HPDE6-E6E7 (cell line): ENCODE measurements at regions not wholly inside any gene's neighbourhood (a gene's known extent, or its start where the extent isn't known, plus 50 kb on each side); places are given as distances from the start of the nearest gene placed in this dataset.

Experiments
- DNase-seq: peaks from one replicate; pipeline ENCODE4 v3.0.0; 2011; ENCODE audit warnings: missing footprints; ENCODE audit errors: extremely low spot score

DNA sequence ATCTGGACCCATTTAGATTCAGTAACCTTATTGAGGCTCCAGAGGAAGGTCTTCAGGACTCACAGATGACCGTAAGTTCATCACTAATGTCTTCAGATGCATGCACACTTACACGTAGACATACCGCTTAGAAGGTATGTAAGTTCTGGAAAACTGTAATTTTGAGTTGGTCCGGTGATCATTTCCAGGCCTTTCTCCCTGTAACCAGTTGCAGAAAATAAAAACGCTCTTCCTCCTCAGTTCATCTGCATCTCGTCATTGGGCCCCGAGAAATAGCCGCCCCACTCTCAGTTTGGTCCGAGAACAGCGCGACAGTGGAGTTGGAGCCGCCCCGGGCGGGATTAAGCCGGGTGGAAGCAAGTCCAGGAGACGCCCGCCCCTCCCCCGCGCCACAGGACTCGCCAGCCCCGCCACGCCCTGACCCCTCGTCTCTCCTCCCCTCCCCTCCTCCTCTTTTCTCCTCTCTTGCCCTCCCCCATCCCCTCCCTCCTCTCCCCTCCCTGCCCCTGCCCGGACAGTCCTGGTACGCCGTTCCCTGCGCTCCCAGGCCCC, 83.7 kb downstream of the TNFAIP2 start:
- no peak for DNase-seq

DNA sequence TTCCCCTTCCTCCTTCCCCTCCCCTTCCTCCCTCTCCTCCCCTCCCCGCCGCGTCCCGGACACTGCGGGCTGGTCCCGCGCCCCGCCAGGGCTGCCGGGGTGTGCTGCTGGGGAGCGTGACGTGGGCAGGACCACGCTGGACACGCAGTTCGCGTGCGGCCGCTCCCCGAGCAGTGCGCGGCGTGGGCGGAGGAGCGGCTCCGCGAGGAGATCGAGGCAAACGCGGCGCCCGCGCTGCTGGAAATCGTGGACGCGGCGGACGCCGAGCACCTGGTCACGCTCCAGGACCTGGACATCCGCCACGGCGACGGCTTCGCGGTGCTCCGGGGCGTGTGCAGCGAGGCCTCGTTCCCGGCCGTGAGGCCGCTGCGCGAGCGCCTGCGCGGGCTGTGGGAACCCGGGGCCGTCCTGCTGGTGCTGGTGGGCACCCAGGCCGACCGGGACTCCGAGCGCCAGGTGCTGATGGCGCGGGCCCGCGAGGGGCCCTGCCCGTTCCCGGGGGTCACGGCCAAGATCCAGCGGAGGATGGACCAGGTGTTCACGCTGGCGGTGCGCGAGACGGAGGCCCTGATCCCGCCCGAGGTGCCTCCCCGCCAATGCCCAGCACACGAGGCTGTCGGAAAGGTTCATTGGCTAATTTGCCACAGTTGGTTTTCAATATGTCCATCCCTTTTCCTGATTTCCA, 84.3 kb downstream of the TNFAIP2 start:
- no peak for DNase-seq

DNA sequence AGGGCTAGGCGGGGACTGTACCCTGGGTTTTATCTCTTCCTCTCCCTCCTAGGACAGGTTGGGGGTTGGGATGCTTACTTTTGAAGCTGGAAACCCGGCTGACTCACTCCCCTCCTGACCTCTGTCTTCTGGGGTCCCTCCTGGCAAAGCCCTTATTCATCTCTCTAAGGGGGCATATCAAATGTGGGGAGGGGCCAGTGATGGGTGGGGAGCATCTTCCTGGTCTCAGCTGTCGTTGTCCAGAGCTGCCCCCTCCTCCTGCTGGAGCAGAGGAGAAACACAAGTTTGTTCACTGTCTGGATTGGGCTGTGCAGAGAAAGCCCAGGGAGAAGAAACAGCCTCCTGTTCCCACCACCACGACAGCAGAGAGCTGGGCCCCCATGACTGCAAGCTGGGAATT, 85.8 kb downstream of the TNFAIP2 start:
- DNase-seq: no peak

DNA sequence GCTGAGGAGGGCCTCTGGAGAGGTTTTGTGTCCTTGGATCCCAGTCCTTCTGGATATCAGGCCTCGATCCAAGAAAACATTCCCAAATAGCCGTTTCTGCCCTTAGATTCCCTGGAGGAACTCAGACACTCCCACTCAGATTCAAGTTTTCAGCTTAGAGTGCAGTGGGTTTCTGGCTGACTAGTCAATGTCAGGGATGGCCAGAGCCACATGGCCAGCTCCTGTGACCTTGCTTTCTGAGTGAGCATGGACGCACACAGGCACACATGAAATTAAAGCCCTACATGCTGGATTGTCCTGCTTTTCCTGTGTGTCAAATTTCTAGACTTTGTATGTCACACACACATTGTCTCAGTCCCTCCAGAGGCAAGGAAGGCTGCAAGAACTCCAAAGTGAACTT, 86.2 kb downstream of the TNFAIP2 start:
- no peak for DNase-seq

DNA sequence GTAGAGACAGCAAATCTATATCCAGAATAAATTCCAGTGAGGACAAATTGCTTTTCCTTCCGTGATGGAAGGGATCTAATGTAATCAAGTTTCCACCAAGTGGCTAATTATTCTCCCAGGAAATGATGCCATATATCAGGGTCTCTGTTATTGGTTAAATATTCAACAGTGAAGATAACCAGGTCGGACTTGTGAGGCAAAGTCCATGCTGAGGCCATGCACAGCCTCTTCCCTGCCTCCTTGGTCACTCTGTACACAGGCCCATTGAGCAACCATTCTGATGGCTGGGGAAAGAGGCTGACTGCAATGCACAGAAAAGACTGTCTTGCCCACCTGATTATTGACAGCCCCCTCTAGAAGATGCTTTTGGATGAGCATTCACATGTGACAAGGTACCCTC, 90.1 kb downstream of the TNFAIP2 start:
- no peak for DNase-seq

DNA sequence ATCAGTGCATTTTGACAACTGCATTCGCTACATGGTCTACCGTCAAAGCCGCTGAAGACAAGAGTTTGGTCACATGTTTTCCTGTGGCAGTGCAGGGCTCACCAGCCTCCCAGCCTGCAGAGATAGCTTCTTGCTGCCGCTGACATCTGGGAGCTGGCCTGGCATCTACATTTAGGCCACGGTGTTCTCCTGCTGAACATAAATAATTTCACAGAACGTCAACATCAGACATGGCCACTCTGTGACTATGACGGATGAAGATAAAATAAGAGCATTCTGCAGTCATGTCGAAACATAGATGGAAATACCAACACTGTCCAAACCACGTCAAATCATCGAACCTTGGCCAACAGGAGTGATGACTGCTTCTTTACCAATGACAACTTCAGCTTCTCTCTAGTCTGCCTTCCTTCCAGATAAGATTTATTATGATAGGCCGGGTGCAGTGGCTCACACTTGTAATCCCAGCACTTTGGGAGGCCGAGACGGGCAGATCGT, 91.2 kb downstream of the TNFAIP2 start:
- no peak for DNase-seq

DNA sequence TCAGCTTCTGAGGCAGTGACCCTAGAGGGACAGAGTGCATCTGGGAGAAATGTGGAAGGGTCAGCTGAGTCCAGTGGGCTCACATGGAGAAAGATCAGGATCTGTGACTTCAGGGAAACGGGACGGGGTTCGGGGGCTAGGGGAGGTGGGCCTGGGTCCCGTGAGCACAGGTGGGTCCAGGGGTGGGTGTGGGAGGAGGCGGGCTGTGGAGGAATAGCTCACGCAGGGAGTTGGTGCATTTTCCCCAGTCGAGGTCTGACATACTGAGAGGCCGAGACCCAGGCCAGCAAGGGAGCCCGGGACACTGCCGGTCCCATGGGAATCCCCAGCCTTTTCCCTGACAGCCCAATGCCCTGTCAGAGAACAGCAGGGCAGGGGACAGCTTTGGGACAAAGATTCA, 93.1 kb downstream of the TNFAIP2 start:
- no peak for DNase-seq

DNA sequence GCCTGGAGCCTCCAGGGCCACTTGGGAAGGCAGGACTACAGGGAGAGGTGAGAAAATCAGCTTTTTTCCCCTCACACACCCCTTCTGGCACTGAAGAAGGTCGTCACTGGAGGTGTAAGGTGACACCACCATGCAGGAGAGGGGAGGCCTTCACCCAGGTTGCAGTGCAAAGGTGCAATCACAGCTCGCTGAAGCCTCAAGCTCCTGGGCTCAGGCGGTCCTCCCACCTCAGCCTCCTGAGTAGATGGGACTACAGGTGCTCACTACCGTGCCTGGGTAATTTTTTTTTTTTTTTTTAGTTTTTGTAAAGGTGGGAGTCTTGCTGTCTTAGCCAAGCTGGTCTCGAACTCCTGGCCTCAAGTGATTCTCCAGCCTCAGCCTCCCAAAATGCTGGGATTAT, 93.6 kb downstream of the TNFAIP2 start:
- no peak for DNase-seq

DNA sequence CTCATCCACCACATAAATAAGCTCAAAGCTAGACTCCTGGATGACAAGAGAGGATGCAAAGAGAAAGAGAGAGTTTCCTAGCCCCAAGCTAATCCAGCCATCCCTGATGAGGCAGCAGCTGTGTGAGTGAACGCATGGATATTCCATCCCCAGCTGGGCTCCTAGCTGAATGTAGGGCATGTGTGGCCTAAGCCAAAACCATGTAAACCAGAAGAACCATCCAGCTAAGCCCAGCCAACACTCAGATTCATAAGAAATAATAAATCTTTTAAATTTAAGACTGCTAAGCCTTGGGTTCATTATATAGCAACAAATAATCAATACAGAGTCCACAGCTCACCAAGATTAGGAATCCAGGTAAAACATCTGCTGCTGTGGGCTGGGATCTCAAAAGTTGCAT, 94.3 kb downstream of the TNFAIP2 start:
- DNase-seq: no peak

DNA sequence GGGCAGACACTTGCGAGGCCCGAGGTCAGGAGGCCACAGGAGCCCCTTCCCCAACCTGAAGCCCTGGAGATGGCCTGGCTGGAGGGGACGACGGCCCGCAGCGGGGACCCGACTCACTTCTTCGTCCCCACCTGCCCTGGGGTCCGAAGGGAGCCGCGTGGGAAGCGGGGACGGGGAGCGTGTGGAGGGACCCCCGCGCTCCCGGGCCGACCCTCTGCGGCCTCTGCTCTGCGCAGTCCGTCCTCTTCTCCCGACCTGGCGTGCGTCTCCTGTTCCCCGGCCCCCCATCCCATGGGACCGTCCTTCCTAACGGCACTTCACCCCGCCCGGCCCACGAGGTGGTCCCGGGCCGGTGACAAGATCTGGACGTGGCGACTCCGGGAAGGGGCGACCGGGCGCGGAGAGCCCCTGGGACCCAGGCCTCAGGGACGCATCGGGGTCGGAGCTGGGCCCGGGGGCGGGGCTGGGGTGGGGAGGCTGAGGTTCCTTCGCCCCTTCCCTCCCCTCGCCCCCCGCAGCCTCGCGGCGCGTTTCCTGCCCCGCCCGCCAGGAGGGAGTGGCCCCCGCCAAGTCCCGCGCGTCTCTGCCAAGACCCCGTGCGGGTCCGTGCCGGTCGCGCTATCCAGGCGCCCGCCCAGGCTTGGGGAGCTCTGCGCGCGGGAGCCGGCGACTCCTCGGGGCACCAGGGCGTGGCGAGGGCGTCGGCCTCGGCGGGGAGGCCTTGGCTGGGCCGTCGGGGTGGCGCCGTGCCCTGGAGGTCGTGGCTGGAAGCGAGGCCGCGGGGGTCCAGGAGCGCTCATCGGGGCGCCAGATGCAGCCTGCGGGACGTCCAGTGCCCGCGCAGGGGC, 97.1 kb downstream of the TNFAIP2 start:
- DNase-seq: no peak

DNA sequence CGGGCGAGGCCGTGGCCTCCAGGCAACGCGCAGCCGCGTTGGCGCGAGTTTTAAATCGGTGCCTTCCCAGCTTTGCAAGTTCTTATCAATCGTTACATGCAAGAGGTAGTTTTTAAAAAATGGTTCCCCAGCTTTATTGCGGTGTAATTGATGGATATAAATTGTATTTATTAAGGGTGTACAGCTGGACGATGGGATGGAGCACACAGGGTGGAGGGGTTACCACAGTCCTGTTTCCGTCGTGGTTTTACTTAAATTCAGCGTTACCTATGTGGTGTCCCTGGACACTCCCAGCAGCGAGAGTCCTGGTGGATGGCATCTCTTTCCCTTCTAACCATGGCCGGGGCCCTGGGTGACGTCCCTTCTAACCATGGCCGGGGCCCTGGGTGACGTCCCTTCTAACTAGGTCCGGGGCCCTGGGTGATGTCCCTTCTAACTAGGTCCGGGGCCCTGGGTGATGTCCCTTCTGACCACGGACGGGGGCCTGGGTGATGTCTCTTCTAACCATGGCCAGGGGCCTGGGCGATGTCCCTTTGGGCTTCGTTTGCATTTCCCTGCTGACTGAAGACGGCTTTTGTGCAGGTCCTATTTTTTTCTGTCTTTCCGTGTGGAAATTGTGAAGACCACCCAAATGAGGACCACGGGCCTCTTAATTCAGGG, 97.9 kb downstream of the TNFAIP2 start:
- no peak for DNase-seq

DNA sequence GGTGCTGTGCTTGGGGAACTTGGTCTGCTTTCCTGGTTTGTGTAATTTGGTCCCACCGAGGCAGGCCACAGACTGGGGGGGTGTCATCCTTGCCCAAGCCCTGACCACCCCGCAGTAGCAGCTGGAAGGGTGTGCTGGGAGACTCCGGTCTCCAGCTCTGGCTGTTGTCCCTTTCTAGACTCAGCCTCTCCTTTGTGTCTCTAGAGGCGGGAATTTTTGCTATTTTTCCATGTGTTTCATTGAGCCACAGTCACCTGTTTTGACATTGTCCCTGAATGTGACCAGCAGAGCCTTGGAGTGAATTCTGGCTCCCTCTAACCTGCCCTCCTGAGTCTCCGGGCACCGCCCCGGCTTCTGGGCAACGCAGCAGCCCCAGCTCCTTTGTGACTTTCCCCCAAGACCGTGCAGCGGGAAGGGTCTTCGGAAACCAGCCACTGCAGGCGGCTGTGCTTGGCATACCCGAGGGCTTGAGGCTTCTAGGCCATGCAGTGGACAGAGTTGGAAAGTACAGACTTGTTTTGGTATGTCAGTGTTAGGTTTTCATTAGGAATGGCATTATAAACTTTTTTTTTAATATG, 98.6 kb downstream of the TNFAIP2 start:
- no peak for DNase-seq

DNA sequence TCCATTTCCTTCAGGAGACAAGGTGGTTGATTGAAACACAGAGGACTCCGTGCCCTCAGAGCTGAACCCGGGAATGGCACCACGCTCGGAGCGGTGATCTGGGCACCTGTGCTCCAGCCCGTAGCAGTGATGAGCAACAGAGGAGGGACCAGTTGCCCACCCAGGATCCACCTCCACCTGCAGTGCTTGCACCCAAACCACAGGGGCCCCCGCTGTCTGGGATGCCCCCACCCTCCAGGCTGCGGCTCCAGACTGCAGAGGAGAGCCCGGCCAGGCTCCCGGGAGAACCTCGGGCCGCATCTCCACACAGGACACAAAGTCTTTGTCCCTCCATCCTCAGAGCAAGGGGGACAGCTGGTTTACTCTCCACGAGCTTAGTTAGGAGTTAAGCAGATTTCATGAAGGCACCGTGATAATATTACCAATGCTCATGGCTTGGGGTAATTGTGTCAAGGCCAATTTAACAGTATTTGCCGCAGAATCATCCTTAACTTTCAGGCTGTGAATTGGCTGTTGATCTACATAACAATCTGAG, 100.6 kb downstream of the TNFAIP2 start:
- no peak for DNase-seq

DNA sequence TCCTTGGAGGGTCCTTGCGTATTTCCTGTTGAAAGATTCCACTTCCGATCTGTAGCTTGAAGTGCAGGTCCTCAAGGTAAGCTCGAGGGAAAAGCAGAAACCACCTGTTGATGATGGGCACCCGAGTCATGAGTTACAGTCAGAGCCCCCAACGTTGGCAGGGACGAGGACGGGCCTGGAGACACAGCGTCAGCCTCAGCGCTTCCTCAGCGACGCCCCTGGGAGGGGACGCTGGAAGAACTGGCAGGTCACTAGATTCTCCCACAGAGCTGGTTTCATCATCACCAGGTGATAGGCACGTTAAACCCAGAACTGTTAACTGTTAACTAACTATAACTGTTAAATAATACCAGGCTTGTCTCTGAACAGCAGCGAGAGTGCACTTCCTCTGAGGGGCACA, 101.8 kb downstream of the TNFAIP2 start:
- DNase-seq: no peak

DNA sequence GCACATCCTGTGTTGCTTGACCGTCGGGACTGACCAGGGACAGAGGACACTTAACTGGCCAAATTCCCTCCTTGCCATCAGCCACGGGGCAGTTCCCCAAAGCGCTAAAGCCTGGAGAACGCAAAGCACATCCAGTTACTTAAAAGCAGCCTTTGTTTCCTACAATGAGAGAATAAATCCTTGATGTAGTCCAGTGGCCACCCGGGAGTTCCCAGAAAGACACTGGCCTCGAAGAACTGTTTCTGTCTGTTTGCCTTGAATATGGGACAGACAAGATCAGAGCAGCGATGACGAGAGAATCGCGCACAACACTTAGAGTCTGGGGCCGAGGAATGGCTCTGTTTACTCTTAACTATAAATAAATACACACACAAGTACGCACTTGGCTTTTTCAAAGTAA, 102.2 kb downstream of the TNFAIP2 start:
- no peak for DNase-seq

DNA sequence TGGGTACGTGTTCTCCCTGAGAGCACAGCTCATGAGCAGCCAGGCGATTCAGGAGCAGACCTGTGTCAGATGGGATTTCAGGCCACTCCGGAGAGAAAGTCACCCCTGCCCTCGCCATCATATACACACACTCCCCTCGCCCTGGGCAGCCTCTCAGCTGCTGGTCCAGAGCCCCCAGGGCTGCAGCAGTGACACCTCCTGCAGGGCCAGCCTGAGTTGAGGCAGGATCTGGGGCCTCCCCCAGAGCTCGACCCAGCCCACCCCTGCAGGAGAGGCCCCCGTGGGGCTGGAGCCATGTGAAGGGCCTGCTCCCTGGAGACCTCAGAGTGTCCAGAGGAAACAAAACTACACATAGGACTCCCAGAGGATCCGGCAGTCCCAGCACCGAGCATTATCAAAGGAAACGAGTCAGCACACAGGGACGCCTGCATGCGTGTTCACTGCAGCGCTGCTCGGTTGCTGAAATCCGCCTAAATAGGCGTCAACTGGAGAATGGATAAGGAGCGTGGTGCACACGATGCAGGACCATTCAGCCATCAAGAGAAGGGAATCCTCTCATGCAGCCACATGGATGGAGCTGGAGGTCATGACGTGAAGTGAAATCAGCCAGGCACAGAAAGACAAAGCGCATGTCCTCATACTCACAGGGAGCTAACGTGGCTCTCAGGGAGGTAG, 104.0 kb downstream of the TNFAIP2 start:
- DNase-seq: no peak

DNA sequence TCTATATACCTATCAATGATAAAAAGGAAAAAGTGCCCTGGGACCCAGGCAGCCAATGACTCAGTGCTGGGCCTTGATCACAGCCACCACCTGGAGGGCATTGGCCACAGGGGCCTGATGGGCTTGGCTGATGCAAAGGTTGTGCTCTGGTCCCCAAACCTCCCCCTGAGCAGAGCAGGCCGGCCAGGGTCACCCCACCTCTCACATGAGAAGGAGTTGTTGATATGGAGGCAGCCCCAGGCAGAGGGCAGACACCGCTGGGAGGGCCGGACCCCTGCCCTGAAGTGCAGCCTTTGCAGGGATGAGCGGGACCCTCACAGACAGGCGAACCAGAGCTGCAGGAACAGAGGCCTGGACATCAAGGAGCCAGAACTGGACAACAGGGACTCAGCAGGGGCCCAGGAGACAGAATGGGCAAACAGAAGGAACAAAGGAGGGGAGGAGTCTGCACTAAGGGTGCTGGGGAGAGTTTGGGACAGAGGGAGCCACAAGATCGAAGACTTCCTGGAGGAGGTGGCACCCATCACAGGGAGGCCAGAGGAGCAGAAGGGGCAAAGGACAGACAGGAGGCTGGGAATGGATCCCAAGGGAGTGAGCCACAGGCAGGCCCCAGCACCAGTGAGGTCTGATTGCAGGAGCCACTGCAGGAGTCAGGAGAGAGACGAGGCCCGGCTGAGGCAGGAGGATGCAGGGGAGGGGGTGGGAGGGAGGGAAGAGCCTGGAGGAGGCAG, 105.0 kb downstream of the TNFAIP2 start:
- no peak for DNase-seq

DNA sequence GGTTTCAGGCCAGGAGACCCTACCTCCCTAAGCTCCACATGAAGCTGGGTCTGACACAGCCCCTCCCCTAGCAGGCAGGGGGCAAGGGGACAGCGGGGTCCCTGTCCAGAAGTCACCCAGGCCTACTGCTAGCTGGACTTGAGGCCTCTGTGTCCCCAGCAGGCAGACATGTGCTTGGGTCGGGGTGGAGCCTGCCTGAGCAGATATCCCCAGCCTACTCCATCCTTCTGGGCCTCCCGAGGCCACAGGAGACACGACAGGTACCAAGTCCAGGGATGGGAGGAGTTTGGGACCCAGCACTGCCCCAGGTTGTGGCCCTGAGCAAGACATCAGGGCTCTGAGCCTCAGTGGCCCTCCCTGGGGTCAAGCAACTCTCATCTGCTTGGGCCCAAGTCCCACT, 105.2 kb upstream of the EIF5 start:
- DNase-seq: no peak

DNA sequence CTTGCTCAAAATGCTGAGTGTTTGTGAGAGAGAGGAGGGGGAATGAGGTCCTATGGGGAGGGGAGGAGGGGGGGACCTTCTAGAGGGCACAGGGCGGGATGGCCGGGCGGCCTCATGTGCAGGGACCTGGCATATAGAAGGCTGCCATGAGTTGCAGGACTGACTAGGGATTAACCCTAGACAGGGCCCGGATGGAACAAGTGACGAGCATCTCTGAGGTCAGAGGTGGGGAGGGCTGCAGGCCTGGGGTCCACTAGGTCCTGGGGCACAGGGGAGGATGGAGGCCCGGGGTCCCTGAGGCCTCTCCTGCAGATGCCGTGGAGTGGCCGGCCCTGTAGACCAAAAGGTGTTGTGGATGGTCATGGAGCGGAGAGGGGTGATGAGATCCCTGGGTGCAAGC, 104.0 kb upstream of the EIF5 start:
- no peak for DNase-seq

DNA sequence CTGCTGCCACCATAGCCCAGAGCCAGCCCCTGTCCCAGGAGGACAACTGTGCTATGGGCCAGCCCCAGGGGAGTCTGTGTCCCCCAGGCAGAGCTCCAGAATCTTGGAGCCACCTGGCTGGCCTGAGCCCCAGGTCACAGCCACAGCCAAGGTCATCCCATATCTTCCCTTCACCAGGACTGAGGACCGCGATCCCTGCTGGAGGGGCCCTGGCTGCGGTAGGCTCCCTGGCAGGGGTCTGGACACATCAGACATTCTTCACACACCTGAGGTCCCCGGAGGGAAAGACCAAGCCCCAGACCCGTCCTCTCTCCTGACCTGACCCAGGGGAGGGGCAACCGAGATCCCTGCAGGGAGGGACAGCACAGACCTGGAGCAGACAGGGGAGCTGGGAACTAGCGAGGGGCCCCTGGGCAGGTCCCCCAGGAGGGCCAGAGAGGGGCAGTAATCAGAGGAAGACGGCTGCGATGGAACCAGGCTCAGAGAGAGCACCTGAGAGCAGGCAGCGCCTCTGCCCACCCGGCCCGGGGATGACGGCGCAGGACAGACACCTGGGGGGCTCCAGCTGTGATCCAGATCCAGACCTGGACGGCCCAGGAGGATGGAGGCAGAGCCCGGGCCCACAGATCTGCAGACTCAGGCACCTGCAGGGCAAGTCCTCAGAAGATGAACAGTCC, 103.2 kb upstream of the EIF5 start:
- DNase-seq: no peak
